ENCODE measurements at regions not wholly inside any gene's neighbourhood (a gene's known extent, or its start where the extent isn't known, plus 50 kb on each side); places are given as distances from the start of the nearest gene placed in this dataset.
A peak's percentile ranks its signal among the peaks of the same experiment; 100 is the strongest.

- no peak for DNase-seq
Measured at GRCh38 chr1:63046539-63046938, 262.6 kb downstream of the ATG4C start.

DNA sequence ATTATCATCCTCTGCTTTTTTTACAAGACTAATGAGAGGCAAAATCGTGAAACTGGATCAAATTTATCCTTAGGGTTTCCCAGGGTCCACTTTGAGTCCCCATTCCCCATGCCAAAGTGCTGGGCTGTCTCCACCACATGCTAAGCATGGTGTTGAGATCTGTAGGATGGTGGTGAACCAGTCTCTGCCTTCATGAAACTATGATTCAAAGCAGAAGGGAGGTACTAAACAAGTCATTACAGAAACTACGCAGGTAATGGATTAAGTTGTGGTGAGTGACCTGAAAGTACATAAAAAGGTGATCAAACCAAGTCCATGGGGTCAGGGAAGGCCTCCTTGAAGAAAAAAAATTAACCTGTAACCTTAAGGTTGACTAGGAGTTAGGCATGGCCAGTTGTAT, 265.2 kb downstream of the ATG4C start:
- no peak for DNase-seq

GRCh38 chr1:63051356-63051755, 267.4 kb downstream of the ATG4C start:
- no peak for DNase-seq

- no peak for DNase-seq
Measured at GRCh38 chr1:63051886-63052285, 268.0 kb downstream of the ATG4C start.

GRCh38 chr1:63054184-63054583, 268.2 kb upstream of the FOXD3 start:
- no peak for DNase-seq

DNA sequence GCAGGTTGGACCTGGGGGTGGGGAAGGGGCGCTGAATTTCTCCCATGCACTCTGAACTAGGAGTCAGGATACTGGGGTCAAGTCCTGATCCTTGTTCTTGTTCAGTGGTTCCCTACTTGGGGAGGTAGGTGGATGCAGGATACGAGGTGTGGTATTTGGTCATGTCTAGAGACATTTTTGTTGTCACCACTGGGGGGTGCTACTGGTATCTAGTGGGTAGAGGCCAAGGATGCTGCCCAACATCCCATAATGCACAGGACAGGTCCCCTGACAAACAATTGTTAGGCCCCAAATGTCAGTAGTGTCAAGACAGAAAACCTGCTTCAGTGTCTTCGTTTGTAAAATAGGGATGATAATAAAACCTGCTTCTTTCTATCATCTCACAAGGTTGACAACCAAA, 259.0 kb upstream of the FOXD3 start:
- DNase-seq: no peak

DNA sequence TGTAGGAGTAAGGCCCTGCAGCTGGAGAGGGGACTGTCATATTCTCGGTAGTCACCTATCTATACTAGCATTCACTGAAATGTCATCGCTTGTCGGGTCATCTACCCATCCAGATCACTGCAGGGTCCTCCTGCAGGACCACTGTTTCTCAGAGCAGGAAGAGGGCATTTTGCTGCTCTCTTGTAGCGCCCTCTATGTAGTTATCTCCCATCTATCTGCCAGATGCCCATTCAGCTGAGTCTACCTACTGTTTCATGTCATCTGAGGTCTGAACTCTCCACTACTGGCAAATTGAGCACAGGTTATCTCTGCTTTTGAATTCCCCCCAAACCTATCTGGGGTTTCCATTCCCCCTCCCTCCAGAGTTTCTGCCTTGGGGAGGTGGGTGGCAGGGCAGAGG, 258.2 kb upstream of the FOXD3 start:
- no peak for DNase-seq

DNA sequence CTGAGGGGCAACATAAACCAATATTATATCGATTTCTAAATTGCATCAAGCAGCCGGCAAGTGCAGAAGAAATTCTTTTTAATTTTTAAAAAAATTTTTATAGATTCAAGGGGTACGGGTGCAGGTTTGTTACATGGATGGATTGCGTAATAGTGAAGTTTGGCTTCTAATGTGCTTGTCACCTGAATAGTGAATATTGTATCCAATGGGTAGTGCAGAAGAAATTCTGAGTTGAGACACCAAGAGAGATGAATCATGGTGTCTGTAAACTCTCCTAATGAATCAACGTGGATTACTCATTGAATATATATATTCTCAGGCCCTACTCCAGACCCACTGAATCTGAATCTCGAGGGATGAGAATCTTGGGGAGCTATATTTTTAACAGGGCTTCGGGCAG, 253.7 kb upstream of the FOXD3 start:
- DNase-seq: no peak

DNA sequence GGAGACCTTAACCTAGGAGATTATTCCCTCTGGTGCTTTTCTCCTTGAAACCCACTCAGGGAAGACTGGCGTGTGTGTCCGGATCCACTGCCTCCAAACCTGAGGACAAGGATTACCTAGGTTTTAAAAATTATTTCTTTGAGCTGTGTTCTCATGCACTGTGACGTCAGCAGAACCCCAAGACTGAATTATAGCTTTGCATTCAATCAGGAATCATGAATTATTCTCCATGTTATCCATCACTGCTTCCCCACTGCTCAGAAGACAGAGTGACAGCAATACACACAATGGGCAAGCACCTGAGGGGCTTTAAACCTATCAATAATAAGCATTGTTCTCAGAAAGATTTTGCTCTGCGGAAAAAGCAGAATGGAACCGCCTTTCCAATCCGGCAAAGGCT, 253.2 kb upstream of the FOXD3 start:
- no peak for DNase-seq

GRCh38 chr1:63073309-63074306, 248.8 kb upstream of the FOXD3 start:
- peak; percentile 59 for DNase-seq

GRCh38 chr1:63074321-63074720, 248.0 kb upstream of the FOXD3 start:
- DNase-seq: no peak

- DNase-seq: no peak
Measured at GRCh38 chr1:63082766-63083165, 239.6 kb upstream of the FOXD3 start.

DNA sequence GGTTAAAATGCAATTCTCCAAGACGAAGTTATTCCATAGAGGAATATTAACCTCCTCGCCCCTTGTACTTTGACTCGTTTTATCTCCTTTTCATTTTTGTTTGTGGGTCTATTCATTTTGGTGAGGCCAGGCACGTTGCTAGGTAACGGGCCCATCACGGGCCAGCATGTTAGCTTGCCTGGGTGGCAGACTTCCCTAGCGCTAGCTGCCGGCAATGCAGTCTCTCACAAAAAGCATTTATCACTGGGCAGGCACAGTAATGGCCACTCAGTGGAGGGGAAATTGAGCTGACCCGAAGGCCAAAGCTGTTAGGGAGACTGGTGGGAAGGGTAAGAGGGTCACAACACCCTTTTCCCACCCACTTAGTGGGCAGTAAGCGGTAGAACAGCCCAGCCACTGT, 234.4 kb upstream of the FOXD3 start:
- DNase-seq: peak; percentile 85

- no peak for DNase-seq
Measured at GRCh38 chr1:63099188-63099587, 223.2 kb upstream of the FOXD3 start.

DNA sequence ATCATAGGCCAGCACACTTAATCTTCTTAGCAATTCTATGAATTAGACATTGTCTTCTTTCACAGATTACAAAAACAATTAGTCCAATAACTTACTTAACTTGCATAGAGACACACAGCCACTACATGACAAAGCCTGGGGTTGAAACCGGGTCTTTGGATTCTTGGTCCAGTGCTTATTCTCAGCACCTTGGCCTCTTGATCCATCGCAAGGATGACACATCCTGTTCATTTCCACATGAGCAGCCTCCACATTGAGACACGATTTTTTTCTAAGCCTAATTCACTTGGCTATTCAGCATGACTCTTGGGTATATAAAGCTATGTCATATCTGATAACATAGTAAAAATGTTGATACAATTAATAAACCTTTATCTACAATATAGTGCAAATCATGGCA, 221.0 kb upstream of the FOXD3 start:
- DNase-seq: no peak

DNA sequence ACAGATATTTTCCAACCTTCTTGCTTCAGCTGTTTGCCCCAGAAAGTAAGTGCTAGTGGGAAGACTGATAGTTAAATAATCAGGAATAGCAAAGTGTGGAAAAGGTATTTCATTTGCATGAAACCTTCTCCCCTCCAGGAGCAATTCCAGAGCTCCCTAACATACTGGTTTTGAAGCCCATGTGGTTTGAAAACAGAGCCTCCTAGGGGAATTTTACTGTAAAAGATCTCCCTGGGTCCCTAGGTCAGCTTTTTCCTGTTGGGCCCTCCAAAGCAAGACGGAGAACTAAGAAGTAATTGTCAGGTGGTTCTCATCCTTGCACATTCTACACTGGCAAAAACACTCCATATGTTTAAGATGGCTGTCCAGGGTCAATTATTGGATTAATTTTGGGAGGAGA, 218.7 kb upstream of the FOXD3 start:
- DNase-seq: no peak

DNA sequence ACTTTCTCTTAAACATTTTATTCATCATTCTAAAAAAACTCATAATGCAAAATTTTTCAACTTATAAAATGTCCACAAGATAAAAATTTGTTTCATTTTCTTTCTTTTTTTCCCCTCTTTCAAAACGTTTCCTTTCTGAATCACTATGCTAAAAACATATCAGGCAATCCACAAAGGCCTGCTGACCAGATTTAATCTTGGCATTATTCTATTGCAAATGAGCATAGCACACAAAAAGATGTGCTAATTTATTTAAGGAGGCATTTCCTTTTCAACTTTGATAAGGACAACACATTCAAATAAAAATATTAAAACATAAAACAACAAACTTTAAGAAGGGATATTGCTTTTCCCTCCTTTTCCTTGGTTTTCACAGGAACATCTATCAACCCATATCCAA, 215.3 kb upstream of the FOXD3 start:
- no peak for DNase-seq

- DNase-seq: no peak
Measured at GRCh38 chr1:63108206-63108605, 214.2 kb upstream of the FOXD3 start.

- peak; percentile 94 for DNase-seq
Measured at GRCh38 chr1:63112155-63112900, 210.0 kb upstream of the FOXD3 start.

GRCh38 chr1:63115527-63115926, 206.8 kb upstream of the FOXD3 start:
- DNase-seq: no peak

- no peak for DNase-seq
Measured at GRCh38 chr1:63116016-63116415, 206.4 kb upstream of the FOXD3 start.

DNA sequence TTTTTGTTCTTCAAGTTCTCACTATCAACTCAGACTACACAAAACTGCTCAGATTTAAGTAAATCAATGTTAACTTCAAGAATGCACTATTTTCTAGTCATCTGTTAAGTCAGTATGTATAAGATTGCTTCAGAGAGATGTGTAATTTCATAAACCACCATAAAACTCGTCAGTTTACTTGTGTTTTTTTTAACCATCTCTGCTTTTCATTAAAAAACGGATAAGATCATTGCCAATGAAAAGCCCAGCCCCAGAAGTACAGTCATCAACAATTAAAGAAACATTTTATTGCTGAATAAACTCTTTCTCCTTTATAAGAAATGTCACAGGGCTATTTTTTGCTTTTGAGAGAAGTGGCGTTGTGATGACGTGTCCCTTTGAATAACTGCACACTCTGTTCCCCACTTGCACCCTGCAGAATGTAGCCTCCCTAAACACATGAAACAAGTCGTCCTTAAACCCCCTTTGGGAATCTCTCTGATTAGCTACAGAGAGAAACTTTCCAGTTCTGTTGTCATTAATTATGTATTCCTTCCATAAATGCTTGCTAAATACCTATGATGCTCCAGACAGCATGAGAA, 202.7 kb upstream of the FOXD3 start:
- DNase-seq: no peak

DNA sequence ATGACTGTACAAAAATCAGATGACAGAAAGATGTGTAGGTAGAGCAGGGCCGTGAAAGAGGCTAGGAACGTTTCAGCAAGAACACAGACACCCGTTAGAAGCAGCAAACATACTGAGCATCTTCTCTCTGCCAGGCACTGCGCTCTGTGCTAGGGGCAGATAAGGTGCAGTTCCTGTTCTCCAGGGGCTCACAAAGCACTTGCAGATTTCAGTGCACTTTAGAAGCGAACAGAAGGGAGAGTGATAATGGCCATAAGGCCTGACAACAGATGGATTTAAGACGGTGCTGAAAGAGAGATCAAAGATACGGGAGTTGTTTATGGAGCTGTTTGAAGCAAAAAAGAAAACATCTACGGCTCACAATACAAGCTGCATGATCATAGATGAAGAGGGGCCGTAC, 200.3 kb upstream of the FOXD3 start:
- DNase-seq: no peak

- no peak for DNase-seq
Measured at GRCh38 chr1:63124666-63125191, 197.6 kb upstream of the FOXD3 start.
